Fibroblast of pulmonary artery (primary cell): ENCODE measurements at regions not wholly inside any gene's neighbourhood (a gene's known extent, or its start where the extent isn't known, plus 50 kb on each side); places are given as distances from the start of the nearest gene placed in this dataset.

ENCODE experiments used
- DNase-seq: peaks from one replicate; pipeline ENCODE4 v3.0.0-alpha.2; 2010; ENCODE audit warnings: low read depth
- H3K4me3 ChIP-seq: replicated peaks from 2 replicates; pipeline ENCODE4 v1.5.1; 2011; ENCODE audit warnings: low read depth, mild to moderate bottlenecking, control low read depth, low read length, moderate library complexity
- CTCF ChIP-seq: IDR thresholded peaks from 2 replicates; pipeline ENCODE4 v1.5.1; 2011; ENCODE audit warnings: mild to moderate bottlenecking, control low read depth, low read length, inconsistent platforms; ENCODE audit errors: missing control alignments

DNA sequence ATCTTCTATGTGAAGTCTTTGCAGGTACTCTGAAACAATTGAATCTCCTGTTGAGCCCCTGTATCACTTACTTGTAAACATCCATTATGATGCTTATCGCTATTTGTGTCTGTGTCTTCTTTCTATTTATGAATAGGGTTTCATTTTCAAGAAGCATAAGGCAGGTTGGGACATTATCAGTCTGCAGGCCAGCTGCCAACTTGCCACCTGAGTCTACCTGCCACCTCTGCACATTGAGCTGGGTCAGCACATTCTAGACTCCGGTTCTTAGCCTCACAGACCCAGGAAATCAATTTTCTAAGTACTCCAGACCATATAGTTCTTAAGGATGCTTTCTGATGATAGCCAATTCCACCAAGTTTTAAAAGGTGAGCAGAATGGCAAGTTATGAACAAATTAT, 105.7 kb upstream of the MCTP2 start:
- no peak overlapping the region for H3K4me3 ChIP-seq
- TF ChIP-seq CTCF = no peak
- no peak for DNase-seq

DNA sequence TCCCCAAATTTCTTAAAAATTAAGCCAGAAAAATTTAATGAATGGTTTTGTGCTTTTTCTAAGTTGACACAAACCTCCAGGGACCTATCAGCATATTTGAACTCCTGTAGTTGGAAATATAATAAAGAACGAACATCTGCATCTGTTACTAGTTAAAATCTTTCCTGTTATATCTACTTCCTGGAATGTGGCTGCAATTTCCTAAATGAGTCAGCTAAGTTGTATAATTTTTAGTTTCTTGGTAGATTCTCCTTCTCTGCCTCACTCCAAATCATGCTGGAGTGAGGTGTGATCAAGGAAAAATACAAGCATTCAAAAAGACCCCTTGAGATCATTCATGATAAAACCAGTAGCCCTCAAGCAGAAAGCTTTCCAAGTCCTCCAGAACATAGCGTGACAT, 106.2 kb upstream of the MCTP2 start:
- no peak for TF ChIP-seq CTCF
- no peak overlapping the region for H3K4me3 ChIP-seq
- DNase-seq = peak; percentile 38

DNA sequence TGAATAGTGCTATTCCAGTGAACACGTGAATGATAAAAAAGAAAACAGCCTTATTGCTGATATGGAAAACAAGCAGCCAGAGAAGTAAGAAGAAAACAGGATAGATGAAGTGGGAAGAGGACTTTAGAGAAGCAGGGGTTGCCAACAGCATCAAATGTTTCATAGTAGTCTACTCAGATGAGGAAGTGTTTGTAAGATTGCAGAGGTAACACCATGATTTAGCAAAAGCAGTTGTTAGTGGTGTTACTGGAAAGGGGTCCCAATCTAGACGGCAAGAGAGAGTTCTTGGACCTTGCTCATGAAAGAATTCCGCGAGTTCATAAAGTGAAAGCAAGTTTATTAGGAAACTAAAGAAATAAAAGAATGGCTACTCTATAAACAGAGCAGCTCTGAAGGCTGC, 108.8 kb upstream of the MCTP2 start:
- no peak for DNase-seq
- no peak for TF ChIP-seq CTCF
- no peak overlapping the region for H3K4me3 ChIP-seq

DNA sequence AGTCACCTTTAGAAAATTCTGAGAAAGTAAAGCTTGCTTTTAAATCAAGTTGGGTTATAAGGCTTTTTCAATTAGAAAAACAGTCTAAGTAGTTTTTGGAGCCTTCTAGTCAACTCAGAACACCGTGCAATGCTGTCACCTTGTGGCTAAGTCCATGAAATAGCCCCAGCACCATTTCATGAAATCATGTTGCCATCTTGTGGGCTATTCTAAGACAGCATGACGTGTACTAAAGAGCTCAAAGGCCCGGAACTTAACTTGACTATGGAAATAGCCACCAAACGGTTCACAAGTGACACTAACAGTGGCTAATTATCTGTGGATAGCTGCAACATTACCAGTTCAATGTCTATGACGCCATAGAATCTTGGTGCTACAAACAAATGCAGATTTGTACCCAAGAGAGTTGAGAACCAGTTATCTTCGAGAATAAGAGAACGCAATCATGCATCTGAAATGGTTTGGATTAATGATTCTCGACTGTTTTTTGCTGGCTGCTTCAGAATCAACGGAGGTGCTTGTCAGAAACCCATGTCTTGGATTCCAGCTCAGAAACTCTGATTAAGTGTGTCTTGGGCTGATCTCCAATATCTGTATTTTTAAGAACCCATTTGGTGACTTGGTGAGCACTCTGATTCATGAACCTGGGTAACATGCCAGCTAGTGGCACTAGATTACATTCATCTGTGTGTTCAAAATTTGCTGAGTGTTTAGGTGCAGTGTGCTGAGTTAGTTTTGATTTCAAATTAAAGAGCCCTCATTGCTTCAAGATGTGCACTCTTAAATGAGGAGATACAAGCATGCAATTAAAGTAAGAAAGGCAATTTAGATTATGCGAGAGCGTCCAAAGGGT, 111.2 kb upstream of the MCTP2 start:
- DNase-seq = peak; percentile 90
- TF ChIP-seq CTCF = peak; percentile 94
- no peak overlapping the region for H3K4me3 ChIP-seq

GRCh38 chr15:94119298-94119811, 112.0 kb upstream of the MCTP2 start:
- TF ChIP-seq CTCF = no peak
- H3K4me3 ChIP-seq = no peak overlapping the region
- no peak for DNase-seq

DNA sequence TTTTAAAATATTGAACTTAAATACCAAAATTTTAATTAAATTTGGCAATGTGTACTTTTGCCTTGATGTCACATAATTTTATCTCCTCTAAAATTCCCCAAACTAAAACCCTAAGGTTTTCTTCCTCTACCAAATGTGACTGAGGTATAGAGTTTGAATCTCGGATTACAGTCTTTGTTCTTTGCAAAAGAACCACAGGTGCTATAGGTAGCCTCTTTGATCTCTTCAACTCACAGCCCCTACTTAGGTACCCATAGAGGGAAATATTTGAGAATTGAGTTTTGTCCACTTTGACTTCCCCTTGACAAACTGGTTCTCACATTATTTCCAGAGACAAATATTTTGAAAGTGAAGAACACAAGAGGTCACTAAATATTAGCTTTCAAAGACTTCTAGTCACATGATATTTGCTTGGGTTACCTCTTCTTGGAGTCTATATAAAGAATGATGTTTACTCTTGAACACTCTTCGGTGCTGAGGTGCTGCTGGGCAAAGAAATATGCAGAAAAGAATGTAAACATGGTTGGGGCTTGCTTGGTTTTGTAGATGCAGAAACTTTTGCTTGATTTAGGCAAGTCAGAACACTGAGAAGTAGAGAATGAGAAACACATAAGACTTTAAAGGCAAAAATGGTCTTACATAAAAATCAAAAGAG, 120.8 kb upstream of the MCTP2 start:
- TF ChIP-seq CTCF = no peak
- no peak overlapping the region for H3K4me3 ChIP-seq
- DNase-seq = no peak
